ENCODE measurements at regions not wholly inside any gene's neighbourhood (a gene's known extent, or its start where the extent isn't known, plus 50 kb on each side); places are given as distances from the start of the nearest gene placed in this dataset.

DNA sequence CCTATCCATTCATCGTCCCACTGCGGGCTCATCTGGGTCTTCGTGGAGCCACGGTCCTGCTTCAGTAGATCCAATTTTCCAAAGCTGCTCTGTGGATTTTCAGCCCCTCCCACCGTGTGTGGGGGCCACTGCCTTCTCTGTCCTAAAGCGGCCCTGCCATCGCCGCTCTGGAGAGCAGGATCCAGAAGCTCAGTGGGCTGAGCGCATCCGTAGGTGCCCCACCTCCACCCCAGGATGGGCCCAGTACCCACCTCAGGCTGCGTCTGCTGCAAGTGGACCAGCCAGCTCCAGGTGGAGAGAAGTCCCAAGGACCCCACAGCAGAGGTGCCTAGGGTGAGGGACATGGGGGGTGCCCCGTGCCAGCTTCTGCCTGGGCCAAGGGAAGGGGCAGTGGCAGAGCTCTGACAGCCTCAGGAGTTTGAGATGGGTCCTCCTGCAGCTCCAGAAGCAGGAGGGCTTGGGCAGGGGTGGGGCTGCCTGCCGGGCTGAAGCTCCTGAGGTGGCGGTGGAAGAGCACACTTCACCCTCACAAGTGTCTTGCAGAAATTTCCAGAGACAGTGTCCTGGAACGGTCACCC lies 148.1 kb upstream of the C14orf180 start:
- no peak for DNase-seq

DNA sequence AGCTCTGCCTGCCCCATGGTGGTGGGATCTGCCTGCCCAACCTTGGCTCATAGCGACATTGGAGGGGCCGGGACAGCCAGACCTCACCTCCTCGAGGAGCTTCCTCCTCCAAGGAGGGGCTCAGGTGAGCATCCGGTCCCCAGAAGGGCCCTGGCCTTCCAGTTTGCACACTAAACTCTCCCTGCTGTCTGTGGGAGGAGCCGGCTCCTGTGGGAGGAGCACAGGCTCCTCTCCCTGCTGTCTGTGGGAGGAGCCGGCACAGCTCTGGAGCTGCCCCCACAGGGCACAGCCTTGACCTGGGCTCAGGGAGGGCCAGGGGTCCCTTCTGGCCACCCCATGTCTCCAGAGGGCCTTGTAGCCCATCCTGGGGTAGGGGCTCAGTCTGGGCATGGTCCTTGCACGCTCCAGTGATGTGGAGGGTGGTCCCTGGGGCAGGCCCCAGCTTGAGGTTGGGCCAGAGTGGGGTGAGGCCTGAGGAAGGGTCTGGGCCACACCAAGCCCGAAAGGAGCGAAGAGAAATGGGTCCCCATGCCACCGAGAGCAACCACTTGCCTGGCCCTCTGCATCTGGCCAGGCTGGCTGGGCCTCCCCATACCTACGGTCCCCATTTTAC lies 147.5 kb upstream of the C14orf180 start:
- no peak for DNase-seq

DNA sequence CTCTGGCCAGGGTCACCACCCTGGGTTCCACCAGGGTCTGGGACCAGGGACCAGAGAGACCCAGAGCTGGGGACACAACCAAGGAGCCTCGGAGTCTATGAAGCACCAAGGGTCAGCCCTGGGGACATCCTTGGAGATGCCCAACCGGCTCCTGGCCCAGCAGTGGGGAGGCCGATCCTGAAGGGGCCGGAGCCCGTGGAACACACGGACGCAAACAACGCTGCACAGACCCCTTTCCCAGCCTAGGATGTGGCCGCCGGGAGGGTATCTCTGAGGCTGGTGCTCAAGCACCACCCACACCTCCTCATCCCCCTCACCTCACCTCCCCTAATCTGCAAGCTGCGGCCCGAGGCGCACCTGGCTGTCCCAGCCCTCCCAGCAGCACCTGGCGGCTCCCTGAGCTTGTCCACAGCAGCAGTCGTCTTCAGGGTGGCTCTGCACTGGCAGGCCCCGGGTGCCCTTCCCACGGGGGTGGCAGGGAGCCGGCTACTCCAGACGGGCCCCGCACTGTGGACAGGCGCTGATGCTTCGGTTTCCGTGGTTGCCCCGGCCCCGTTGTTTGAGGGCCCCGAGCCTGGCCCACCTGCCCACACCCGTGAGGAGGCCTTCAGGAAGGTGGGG lies 146.8 kb upstream of the C14orf180 start:
- no peak for DNase-seq

DNA sequence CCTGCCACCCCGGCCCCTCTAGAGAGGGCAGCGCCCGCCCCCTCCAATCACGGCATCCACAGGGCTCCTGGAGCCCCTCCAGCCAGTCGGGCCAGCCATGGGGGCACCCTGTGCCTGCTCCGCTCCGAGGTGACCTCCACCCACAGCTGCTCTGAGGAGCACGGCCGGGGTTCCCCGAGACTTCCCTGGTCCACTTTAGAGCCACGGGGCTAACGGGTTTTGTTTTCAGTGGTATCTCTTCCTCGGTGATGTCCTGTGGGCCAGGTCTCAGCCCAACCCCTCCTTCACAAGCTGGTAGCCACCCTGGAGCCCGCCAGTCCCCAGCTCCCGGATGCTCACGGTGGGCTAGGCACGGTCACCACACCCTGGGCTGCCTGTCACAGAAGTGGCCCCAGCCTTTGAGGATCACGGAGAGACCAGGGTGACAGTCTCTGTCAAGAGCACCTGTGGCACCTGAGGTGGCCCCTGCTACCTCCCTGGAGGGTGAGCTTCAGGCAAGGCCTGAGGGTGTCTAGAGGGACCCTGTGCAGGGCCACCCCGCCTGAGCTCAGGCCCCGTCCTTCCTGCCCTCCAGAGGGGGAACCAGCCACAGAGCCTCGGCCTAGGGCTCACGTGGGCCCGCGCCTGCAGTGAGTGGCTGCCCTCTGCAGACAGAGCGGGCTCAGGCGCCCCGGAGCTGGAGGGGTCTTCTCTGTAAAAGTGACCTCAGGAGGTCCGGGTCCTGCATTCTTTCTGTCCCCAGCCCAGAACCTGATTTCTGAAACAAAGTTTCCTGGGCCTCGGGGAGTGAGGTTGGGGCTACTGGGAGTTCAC lies 146.0 kb upstream of the C14orf180 start:
- DNase-seq = no peak

DNA sequence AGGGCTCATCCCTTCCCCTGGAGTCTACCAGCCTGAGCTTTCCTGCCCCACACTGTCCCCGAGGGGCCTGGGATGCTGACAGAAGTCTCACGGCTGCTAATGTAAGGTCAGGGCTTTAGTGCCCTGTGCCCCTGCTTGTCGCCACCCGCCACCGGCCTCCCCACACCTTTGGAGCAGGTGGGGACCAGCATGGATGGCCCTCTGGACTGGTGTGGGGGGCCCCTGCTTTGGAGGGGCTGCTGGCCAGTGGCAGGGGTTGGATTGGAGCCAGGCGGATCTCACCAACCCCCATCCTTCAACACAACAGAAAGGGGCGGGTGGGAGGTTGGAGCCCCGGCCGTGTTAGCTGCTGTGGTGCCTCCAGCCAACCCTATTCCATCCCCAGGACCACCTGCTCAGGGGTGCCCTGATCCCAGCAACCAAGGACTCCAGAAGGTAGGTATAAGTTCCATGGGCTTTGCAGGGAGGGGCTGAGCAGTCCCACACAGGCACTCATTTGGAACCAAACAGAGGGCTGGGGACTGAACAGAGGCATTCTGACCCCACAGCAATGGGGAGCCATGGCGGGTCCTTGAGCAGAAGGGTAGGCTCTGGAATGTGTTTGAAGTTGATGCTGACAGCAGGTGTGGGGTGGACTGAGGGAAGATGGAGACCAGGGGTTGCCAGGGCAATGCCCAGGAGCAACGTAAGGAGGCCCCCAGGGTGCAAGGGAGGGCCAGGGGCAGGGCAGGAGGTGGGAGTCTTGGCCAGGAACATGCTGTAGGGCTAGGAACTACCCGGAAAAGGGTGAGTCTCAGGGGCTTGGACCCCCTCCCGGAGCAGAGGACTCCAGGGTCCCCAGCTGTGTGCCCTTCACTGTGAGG lies 145.1 kb upstream of the C14orf180 start:
- DNase-seq = no peak

DNA sequence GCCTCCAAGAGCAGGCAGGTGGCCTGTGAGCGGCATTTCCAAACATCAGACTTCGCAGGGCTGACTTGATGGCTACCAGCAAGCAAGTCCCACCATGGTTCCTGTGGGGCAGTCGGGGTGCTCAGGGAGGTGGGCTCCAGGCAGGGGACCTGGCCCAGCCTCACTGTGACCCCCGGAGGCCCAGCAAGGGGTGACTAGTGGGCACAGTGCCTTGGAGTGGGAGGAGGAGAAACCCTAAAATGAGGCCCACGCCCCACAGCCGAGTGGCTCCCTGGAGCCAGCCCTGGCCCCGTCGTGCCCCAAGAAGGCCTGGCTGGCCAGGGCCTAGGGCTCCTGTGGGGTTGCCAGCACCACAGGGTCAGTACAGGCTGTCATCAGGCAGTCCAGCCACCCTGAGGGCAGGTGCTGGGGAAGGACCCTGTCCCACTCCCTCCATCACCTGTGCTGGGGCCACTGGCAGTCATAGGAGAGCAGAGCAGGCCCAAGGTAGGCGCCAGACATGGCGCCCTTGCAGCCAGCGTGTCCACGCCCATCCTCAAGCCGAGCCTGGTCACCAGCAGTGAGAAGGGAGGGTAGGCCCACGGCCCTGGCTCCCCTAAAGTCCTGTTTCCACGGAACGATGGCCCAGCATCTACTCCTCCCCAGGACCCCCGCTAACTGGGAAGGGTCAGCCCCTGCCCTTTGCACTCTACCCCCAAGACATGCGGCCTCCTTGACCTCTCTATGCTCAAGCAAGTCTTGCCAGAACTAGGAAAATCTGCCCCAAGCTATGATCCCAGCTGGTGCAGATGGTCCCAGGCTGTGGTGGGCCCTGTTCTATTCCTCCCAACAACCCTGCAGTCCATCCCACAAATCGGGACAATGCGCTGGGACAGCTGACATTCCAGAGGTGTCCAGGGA lies 144.2 kb upstream of the C14orf180 start:
- no peak for DNase-seq

DNA sequence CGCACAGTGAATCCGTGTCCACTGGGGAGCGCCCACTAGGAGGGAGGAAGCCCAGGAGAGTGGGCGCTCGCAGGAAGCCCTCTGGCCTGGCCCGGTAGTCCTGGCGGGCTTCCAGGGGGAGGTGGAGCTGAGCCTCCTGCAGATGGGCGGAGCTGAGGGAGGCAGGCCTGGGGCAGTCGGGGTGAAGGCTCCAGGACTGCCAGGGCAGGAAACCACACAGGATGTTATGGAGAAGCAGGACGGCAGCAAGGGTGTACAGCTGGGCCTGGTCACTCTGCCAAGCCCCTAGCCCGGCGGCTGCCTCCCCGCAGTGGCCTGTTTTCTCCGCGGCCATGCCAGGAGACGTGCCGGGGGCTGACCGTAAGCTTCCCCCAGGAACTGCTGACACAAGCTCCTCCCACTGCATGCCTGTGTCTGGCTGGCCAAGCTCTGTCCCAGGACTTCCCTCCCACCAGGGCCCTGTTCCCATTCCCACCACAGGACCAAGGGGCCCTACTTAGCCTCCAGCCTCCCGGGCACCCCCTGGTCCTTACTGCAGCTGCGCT lies 143.4 kb upstream of the C14orf180 start:
- peak; percentile 70 for DNase-seq

DNA sequence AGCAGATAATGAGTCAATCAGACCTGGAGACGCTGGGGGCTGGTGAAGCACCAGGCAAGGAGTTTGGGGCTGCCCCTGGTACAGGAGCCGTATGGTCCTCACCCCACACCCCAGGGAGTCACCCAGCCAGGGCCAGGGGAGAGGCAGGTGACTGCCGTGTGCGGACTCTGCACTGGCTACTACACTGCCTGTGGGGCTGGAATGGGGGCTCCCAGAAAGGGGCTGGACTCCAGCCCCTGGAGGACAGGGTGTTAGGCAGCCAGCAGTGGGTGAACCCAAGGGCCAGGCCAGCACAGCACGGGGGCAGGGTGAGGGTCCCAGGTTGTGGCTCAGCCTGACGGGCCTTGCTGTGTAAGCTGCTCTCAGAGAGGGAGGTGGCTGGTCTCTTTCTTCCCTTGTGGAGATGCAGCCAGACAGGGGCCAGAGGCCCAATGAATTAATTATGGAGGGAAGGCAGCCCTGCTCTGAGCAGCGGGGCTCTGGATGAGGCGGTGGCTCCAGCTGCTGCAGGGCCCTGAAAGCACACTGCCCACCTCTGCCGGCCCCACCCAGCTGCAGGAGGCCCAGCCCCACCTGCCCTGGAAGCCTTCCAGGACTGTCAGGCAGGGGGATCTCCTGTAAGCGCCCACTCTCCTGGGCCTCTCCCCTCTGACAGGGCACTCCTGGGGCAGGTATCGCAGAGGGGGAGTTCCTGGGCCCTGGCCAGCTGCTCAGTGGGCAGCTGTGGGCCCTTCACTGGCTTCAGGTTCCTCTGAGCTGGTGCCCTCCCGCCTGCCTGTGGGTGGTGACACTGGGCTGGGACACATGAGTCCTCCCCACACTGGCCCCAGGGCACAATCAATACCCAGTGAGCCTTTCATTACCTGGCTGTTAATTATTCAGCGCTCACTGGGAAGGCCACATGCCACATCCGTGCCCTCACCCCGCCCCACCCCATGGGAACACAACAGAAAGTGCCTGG lies 142.5 kb upstream of the C14orf180 start:
- no peak for DNase-seq

DNA sequence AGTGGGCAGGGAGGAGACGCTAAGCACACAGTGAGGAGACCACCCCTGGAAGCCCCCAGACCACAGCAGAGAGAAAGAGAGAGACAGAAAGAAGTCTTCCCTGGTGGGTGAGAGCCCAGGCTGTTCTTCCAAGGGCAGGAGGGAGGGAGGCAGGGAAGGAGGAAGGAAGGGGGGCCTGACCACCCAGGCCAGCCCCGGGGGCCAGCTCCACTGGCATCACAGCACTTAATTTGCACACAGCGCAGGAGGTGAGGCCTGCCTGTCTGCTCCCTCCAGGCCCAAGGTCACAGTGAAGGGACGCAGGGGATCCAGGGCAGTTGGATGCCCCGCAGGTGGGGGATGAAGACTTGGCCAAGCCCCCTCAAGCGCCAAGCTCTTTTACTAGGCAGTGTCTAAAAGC lies 141.9 kb upstream of the C14orf180 start:
- DNase-seq = no peak

DNA sequence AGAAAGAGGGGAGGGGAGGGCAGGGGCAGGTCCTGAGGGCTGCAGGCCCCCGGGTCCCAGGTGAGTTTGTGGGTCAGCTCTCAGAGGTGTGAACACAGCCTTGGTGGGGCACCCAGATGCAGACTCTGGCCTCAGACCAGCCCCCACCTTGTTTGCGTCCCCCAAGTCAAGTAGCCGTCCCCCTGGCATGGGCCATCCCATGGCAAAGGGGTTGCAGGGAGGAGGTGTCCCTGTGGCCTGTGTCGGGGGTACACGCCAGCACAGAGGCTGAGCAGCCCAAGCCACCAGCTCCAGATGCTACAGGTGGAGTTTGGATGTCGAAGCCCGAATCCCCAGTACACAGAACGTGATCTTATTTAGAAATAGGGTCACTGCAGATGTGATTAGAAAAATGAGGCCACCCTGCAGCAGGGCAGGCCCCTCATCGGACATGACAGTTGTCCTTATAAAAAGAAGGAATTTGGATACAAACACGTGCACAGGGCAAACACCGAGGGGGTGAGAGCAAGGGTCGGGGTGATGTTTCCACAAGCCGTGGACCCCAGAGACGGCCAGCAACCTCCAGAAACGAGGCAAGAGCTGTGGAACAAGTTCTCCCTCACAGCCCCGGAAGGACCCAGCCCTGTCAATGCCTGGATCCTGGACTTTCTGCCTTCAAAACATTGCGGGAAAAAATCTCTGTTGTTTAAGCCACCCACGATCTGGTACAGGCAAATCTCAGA lies 141.2 kb upstream of the C14orf180 start:
- DNase-seq = no peak

DNA sequence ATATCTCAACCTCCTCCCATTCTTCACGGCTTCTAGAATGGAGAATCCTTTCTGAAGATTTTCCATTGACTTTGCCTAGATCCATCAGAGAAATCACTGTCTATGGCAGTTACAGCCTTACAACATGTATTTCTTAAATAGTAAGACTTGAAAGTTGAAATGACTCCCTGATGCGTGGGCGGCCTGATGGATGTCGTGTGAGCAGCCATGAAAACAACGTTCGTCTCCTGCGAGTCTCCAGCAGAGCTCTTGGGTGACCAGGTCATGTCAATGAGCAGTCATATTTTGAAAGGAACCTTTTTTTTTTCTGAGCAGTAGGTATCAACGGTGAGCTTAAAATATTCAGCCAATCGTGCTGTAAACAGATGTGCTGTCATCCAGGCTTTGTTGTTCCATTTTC lies 139.9 kb upstream of the C14orf180 start:
- no peak for DNase-seq

DNA sequence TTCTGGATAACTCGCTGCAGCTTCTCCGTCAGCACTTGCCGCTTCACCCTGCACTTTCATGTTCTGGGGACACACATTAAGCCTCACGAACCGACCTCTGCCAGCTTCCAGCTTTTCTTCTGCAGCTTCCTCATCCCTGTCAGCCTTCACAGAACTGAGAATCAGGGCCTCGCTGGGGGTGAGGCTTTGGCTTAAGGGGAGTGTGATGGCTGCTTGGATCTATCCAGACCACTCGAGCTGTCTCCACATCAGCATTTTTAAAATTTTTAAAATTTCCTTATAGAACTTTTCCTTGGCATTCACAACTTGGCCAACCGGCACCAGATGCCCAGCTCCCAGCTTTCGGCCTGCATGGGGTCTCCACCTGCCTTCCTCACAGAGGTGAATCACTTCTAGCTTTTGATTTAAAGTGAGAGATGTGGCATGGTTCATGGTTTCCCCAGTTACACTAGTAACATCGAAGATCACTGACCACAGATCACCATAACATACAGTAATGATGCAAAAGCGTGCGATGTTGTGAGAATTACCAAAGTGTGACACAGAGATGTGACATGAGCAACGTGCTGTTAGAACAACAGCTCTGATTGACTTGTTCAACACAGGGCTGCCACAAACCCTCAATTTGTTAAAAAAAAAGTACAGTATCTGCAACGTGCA lies 139.1 kb upstream of the C14orf180 start:
- DNase-seq = no peak

DNA sequence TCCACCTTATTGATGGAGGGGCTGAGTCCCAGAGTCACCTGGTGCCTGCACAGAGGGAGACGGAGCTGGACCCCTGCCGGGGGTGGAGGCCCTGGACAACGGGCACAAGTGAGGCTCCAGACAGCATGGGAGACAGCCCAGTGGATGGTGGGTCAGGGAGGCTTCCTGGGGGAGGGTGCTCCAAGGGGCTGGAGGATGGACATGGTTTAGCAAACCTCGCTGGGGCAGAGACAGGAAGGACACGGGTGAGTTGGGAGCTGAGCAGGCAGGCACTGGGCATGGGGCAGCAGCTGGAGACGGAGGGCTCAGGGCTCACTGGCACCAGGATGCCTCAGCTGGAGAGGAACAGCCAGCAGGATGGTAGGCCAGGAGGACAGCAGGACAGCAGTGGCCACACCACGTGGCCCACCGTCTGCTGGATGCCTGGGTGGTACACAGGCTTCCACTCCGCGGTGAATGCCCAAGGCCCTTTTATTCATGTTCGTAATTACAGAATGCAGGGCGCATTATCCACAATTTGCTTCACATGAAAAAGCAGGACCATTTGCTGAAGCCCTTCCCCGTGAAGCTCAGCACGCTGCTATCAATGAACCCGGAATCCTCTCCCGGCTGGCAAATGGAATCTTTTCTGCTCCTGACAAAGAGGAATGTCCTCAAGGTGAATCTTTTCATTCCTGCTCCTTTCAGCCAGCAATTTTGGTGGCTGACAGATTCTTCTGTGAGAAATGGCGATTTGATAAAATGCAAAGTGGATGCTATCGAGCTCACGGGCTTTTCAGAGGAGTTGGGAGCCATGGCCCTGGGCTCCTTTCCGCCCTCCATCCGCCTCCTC lies 138.1 kb upstream of the C14orf180 start:
- no peak for DNase-seq

DNA sequence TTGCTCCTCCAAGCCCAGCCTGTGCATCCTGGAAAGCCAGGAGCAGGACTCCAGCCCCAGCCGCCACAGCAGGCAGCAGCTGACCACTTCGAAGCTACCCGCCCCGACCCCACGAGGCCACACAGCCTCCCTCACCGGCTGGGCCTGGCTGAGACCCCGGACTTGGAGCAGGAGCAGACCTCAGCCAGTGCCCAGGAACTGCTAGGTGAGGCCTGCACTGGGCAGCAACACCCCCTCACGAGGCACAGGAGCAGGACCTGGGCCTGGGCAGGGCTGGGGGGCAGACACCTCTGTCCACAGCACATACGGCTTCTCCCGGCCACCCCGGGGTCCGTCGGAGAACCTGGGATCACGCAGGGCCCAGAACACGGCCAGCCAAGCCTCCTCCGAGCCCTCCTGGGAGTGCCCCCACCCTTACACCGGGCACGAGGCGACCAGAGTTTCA lies 137.4 kb upstream of the C14orf180 start:
- DNase-seq = no peak

DNA sequence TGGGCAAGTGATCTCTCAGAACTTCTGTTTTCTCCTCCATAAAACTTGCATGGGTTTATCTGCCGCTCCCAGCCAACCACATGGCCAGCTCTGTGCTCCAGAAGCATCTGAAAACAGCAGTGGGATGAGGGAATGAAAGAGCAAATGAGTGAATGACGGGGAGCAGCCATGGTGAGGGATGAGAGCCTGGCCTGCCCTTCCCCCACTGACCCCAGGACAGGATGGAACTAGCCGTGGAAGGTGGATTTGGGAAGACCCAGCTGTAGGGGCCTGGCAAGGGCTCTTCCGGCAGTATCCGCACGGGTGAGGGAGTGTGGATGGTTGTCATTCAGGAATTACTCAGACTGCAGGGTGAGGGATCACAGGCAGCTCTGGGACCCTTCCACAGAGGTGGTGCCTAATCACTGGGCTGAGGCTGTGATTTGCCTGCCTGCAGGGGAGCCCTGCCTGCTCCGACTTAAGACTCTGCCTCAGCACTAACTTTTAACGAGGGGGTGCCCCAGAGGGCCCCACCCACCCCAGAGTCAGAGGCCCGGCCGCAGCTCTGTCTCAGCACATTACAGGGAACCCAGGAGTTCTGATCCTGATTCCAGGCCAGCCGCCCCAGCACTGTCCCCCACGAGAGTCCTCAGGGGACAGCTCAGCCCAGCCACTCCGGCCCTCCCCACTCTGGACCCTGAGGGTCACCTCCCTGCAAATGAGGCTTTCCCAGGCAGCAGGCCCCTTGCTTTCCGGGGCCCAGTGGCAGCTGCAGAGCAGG lies 136.8 kb upstream of the C14orf180 start:
- DNase-seq = no peak

DNA sequence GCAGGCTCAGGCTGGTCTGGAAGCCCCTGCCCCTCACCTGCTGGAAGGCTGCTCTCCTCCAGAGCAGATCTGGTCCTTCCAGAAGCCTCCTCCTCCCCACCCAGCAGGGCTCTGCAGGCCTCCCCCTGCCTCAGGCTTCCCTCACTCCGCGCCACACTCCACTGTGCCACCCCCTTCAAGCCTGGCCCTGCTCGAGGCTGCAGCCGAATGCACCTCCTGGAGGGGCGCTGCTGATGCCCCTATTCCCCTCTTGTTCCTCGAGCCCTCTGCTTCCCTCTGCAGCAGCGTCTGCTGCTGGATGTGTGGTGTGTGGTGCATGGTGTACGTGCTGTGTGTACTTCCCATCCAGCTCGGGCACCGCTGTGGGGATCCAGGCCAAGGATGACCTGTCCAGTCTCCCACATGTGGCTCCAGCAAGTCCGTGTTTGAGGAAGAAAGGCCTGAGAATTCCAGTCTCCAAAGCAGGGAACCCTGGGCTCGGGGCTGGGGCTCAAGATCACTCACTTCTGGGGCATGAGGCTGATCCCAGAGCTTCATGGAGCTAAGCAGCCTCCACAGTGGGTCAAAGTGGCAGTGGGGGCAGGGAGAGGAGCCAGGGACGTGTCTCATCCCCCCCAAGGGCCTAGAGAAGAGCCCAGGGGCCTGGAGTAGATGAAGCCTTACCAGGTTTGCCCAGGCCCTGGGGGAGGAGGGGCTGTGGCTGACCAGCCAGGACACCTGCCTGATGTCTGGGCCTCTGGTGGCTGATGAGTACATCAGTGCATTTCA lies 136.0 kb upstream of the C14orf180 start:
- DNase-seq = peak; percentile 25

Data from hematopoietic multipotent progenitor cell treated with erythropoietin and hydrocortisone succinate and interleukin-3 and kit ligand, for 4 days (in vitro differentiated cells).